ENCODE measurements at regions not wholly inside any gene's neighbourhood (a gene's known extent, or its start where the extent isn't known, plus 50 kb on each side); places are given as distances from the start of the nearest gene placed in this dataset.
"Not testable (repeated sequence)": the region's sequence is repeated elsewhere in the genome, so short reads cannot be mapped to it uniquely, and the experiment has no call there.

DNA sequence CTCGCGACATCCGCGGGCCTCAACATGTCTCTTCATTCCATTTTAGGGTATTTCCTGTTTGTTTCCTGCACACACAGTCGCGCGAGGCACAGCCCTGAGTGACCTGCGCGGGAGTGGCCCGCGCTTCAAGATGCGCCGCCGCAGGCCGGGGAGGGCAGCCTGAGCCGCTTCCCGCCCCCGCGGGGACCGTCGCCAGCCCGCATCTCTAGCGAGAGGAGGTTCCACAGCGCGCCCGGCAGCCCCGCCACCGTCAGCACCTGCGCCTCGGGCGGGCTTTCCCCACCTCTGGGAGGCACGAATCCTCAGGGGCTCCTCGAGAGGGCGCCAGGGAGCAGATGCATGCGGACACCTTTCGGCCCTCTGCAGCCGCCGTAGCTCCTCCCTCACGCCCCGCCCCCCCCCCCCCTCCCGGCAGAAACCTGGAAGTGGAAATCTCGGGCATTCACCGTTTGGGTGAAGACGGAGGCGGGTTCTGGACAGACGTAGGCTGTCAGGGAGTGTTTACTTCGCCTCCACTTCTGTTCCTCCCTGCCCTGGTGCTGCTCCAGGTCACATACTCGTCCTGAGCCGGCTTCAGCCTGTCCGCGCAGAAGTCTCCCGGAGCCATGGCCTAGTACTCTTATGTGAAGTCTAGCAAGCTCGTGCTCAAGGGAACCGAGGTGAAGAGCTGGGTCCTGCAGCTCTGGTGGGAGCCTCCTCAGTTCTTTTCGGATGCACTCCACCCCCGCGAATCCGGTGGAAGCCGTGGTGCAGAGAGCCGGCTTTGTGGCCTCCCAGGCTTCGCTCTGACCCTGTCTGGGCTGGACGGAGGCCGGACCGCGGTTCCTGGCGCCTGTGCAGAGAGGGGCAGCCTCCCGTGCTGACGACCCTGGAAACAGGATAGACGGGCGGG, 880.5 kb upstream of the DEFB115 start (continued):
- TF ChIP-seq ZNF720 (CRISPR knock-in tag; IDR thresholded peaks at IDR 0.05) (no peak), ZSCAN20 (CRISPR knock-in tag; IDR thresholded peaks at IDR 0.05; ENCODE audit: borderline replicate concordance) (no peak)

- POLR2A ChIA-PET; DNase-seq (ENCODE audit: low spot score); FAIRE-seq; H3K27ac ChIP-seq (ENCODE audit: extremely low read length, insufficient read depth, low read length); H3K9me3 ChIP-seq (ENCODE audit: low read length); ATAC-seq; in situ Hi-C loops (cut with HindIII; ENCODE audit: extremely low pct_ligation_motif_present, low pct_unique_long_range_greater_than_20kb); BruUV-seq (replicated peaks); H3K27me3 ChIP-seq (ENCODE audit: control insufficient read depth in 1 of 2, insufficient read depth in 2 of 2, low read length in 2 of 2); H3K36me3 ChIP-seq (replicated peaks in 1 of 2; ENCODE audit: control insufficient read depth in 1 of 2, insufficient read depth in 2 of 2, low read length in 2 of 2); CTCF ChIA-PET (ENCODE audit: low intra/inter-chr PET ratio, low total read pairs); intact Hi-C loops (cut with micrococcal nuclease; ENCODE audit: unreplicated experiment); H4K20me1 ChIP-seq (ENCODE audit: insufficient read depth, low read length); H2AFZ ChIP-seq (ENCODE audit: low read length); H3K79me2 ChIP-seq (ENCODE audit: insufficient read depth, low read length): not testable (repeated sequence)
- Histone ChIP-seq H3K4me2 (ENCODE audit: low read depth, low read length) (peak overlapping the region; percentile 66), H3K9ac (ENCODE audit: insufficient read depth, low read depth, low read length) (peak overlapping the region; percentile 91), H3K4me1 (ENCODE audit: insufficient read depth, low read length) (peaks cover 18% of the 10 kb centered on the region; the same call in 1 of the 2 replicates), H3K4me3 (replicated peaks in 1 of 3; ENCODE audit: insufficient read depth in 1 of 3, low read depth in 2 of 3, low read length in 3 of 3) (peak overlapping the region; percentile 68 to 93 (median 89); a peak in 5 of 6 replicates)
- WGBS (ENCODE audit: low lambda C conversion rate), result 57% methylated on average over 4 of the region's 4 CpGs
- TF ChIP-seq MAFK (conservative IDR thresholded peaks at IDR 0.05 in 1 of 2, IDR thresholded peaks at IDR 0.05 in 1 of 2; ENCODE audit: low read length in 2 of 2) (peak; percentile 16 to 54; a peak in 1 of 4 replicates), MAFF (IDR thresholded peaks at IDR 0.05; ENCODE audit: low read depth, low read length) (peak; percentile 38; the same call in 1 of the 2 replicates)
Measured at GRCh38 chr20:30378317-30378716, 879.1 kb upstream of the DEFB115 start.

DNA sequence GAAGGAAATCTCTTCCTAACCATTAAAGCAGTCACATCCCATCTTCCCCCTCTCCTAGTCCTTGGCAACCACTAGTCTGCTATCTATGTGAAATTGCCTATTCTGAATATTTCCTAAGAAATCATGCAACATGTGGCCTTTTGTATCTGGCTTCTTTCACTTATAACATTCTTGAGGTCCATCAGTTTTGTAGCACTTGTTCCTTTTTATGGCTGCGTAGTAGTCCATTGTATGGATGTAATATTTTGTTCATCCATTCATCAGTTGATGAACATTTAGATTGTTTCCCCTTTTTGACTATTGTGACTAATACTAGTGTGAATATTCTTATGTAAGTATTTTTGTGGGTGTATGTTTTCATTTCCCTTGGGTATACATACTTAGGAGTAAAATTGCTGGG, 878.7 kb upstream of the DEFB115 start:
- DNase-seq (ENCODE audit: low spot score); H4K20me1 ChIP-seq (ENCODE audit: insufficient read depth, low read length); H2AFZ ChIP-seq (ENCODE audit: low read length); H3K27ac ChIP-seq (ENCODE audit: extremely low read length, insufficient read depth, low read length); intact Hi-C loops (cut with micrococcal nuclease; ENCODE audit: unreplicated experiment); FAIRE-seq; H3K9me3 ChIP-seq (ENCODE audit: low read length); H3K9ac ChIP-seq (ENCODE audit: insufficient read depth, low read depth, low read length); H3K79me2 ChIP-seq (ENCODE audit: insufficient read depth, low read length); CTCF ChIA-PET (ENCODE audit: low intra/inter-chr PET ratio, low total read pairs); ATAC-seq; in situ Hi-C loops (cut with HindIII; ENCODE audit: extremely low pct_ligation_motif_present, low pct_unique_long_range_greater_than_20kb); BruUV-seq (replicated peaks); H3K36me3 ChIP-seq (replicated peaks in 1 of 2; ENCODE audit: control insufficient read depth in 1 of 2, insufficient read depth in 2 of 2, low read length in 2 of 2); POLR2A ChIA-PET; H3K27me3 ChIP-seq (ENCODE audit: control insufficient read depth in 1 of 2, insufficient read depth in 2 of 2, low read length in 2 of 2): not testable (repeated sequence)
- WGBS (ENCODE audit: low lambda C conversion rate), result 96% methylated on average over 1 of the region's 1 CpG
- Histone ChIP-seq H3K4me2 (ENCODE audit: low read depth, low read length) (peak overlapping the region; percentile 66; the same call in 1 of the 2 replicates), H3K4me1 (ENCODE audit: insufficient read depth, low read length) (peaks cover 18% of the 10 kb centered on the region; the same call in 1 of the 2 replicates), H3K4me3 (replicated peaks in 1 of 3; ENCODE audit: insufficient read depth in 1 of 3, low read depth in 2 of 3, low read length in 3 of 3) (peak overlapping the region in 1 of 3 experiments; percentile 89; a peak in 1 of 6 replicates)
- peak; percentile 76; the same call in 1 of the 2 replicates for TF ChIP-seq ZNF24 (IDR thresholded peaks at IDR 0.05)

DNA sequence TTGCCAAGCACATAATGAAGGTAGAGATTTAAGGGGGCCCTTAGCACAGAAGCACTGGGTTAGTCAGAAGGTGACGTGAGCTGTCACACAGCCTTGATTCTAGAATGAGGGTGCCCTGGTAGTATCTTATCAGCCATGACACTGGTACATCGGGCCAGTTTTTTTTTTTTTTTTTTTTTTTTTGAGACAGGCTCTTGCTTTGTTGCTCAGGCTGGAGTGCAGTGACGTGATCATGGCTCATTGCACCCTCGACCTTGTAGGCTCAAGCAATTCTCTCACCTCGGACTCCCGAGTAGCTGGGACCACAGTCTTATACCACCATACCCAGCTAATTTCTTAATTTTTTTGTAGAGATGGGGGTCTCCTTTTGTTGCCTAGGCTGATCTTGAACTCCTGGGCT, 872.6 kb upstream of the DEFB115 start:
- H3K9me3 ChIP-seq (ENCODE audit: low read length); H3K27me3 ChIP-seq (ENCODE audit: control insufficient read depth in 1 of 2, insufficient read depth in 2 of 2, low read length in 2 of 2); ATAC-seq; H3K79me2 ChIP-seq (ENCODE audit: insufficient read depth, low read length); DNase-seq (ENCODE audit: low spot score); H3K9ac ChIP-seq (ENCODE audit: insufficient read depth, low read depth, low read length); BruUV-seq (replicated peaks); H3K27ac ChIP-seq (ENCODE audit: extremely low read length, insufficient read depth, low read length); in situ Hi-C loops (cut with HindIII; ENCODE audit: extremely low pct_ligation_motif_present, low pct_unique_long_range_greater_than_20kb); intact Hi-C loops (cut with micrococcal nuclease; ENCODE audit: unreplicated experiment); H3K4me3 ChIP-seq (replicated peaks in 1 of 3; ENCODE audit: insufficient read depth in 1 of 3, low read depth in 2 of 3, low read length in 3 of 3); H3K4me2 ChIP-seq (ENCODE audit: low read depth, low read length); H3K36me3 ChIP-seq (replicated peaks in 1 of 2; ENCODE audit: control insufficient read depth in 1 of 2, insufficient read depth in 2 of 2, low read length in 2 of 2); FAIRE-seq; H4K20me1 ChIP-seq (ENCODE audit: insufficient read depth, low read length); H2AFZ ChIP-seq (ENCODE audit: low read length); CTCF ChIA-PET (ENCODE audit: low intra/inter-chr PET ratio, low total read pairs): not testable (repeated sequence)
- 78% methylated on average over 6 of the region's 6 CpGs for WGBS (ENCODE audit: low lambda C conversion rate)
- POLR2A ChIA-PET, result interaction anchor here (1.6 kb wide), 1 partner anchor 8 kb away, joined by 8 read pairs; no protein-coding TSS in a partner anchor
- H3K4me1 ChIP-seq (ENCODE audit: insufficient read depth, low read length), result peaks cover 10% of the 10 kb centered on the region
